ENCODE measurements at regions not wholly inside any gene's neighbourhood (a gene's known extent, or its start where the extent isn't known, plus 50 kb on each side); places are given as distances from the start of the nearest gene placed in this dataset.

DNA sequence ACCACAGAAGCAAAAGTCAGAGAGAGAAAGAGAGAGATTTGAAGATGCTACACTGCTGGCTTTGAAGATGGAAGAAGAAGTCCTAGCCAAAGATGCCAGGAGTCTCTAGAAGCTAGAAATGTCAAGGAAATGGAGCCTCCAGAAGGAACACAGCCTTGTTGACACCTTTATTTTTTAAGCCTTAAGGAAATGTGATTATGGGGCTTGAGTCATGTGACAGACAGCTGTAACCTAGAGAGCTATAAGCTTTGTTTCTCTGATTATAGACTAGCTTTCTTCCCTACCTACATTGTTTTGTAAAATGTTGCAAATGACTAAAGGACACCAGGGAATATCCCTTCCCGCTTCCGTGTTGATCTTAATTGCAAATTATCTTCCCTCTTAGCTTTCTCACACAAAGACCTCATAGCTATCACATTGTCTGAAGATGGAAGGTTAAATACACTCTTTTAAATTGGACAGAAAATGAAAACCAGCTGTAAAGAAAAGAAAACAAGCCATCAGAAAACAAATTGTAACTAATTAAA is 199.9 kb downstream of the ARHGAP12 start:
- TF ChIP-seq POLR2A (IDR thresholded peaks at IDR 0.05; ENCODE audit: low read depth, low read length) (no peak), SMC3 (IDR thresholded peaks at IDR 0.05; ENCODE audit: low read depth, low read length) (no peak), BHLHE40 (IDR thresholded peaks at IDR 0.05; ENCODE audit: low read depth, low read length) (no peak), CHD1 (IDR thresholded peaks at IDR 0.05; ENCODE audit: low read depth, low read length) (no peak), RFX5 (IDR thresholded peaks at IDR 0.05; ENCODE audit: low read depth, low read length) (no peak), MAZ (IDR thresholded peaks at IDR 0.05; ENCODE audit: borderline replicate concordance, low read depth, low read length) (no peak), CEBPB (IDR thresholded peaks at IDR 0.05; ENCODE audit: low read depth, low read length) (no peak), MXI1 (IDR thresholded peaks at IDR 0.05; ENCODE audit: borderline replicate concordance, low read depth, low read length) (no peak), RAD21 (IDR thresholded peaks at IDR 0.05; ENCODE audit: low read length) (no peak), RCOR1 (IDR thresholded peaks at IDR 0.05; ENCODE audit: insufficient replicate concordance, low read length) (no peak)
- TF ChIP-seq, protein P1, sequence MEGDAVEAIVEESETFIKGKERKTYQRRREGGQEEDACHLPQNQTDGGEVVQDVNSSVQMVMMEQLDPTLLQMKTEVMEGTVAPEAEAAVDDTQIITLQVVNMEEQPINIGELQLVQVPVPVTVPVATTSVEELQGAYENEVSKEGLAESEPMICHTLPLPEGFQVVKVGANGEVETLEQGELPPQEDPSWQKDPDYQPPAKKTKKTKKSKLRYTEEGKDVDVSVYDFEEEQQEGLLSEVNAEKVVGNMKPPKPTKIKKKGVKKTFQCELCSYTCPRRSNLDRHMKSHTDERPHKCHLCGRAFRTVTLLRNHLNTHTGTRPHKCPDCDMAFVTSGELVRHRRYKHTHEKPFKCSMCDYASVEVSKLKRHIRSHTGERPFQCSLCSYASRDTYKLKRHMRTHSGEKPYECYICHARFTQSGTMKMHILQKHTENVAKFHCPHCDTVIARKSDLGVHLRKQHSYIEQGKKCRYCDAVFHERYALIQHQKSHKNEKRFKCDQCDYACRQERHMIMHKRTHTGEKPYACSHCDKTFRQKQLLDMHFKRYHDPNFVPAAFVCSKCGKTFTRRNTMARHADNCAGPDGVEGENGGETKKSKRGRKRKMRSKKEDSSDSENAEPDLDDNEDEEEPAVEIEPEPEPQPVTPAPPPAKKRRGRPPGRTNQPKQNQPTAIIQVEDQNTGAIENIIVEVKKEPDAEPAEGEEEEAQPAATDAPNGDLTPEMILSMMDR (conservative IDR thresholded peaks at IDR 0.05; ENCODE audit: low read depth, low read length) = no peak
- TF ChIP-seq, protein P2, sequence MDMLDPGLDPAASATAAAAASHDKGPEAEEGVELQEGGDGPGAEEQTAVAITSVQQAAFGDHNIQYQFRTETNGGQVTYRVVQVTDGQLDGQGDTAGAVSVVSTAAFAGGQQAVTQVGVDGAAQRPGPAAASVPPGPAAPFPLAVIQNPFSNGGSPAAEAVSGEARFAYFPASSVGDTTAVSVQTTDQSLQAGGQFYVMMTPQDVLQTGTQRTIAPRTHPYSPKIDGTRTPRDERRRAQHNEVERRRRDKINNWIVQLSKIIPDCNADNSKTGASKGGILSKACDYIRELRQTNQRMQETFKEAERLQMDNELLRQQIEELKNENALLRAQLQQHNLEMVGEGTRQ (IDR thresholded peaks at IDR 0.05; ENCODE audit: low read depth, low read length) = no peak
